GM19328 (cell line): ENCODE measurements at regions not wholly inside any gene's neighbourhood (a gene's known extent, or its start where the extent isn't known, plus 50 kb on each side); places are given as distances from the start of the nearest gene placed in this dataset.
"Not testable (repeated sequence)": the region's sequence is repeated elsewhere in the genome, so short reads cannot be mapped to it uniquely, and the experiment has no call there.

Experiments used
- ATAC-seq: cut with Tn5 transposase; IDR thresholded peaks from one replicate; pipeline ENCODE4 v1.9.1; 2021; ENCODE audit warnings: mild to moderate bottlenecking, moderate library complexity; ENCODE audit not compliant: unreplicated experiment

GRCh38 chrX:37509349-37509748 lies 62.1 kb upstream of the LANCL3 start:
- peak; percentile 57 for ATAC-seq

- not testable (repeated sequence) for ATAC-seq
Observed at GRCh38 chrX:37516512-37516911, 54.9 kb upstream of the LANCL3 start.

GRCh38 chrX:37519261-37519660 lies 52.2 kb upstream of the LANCL3 start:
- ATAC-seq = not testable (repeated sequence)

- ATAC-seq = not testable (repeated sequence)
Observed at GRCh38 chrX:37520860-37521450, 50.5 kb upstream of the LANCL3 start.
